Right atrium auricular region (tissue), 2 donors: ENCODE measurements at regions not wholly inside any gene's neighbourhood (a gene's known extent, or its start where the extent isn't known, plus 50 kb on each side); places are given as distances from the start of the nearest gene placed in this dataset.

ENCODE experiments used
- DNase-seq: peaks from one replicate; pipeline ENCODE4 v3.0.0-alpha.2; 2019; ENCODE audit warnings: low spot score
- H3K27ac ChIP-seq, 2 donors: fragments of 200-600 bp; sonication (generic); 1 replicate in 1 of 2; 2 replicates in 1 of 2; pipeline ENCODE4 v1.5.1; 2016 to 2019
- H3K27me3 ChIP-seq, 2 donors: fragments of 200-600 bp; sonication (generic); one replicate each; pipeline versions ENCODE4 v1.5.1 to v1.6.0; 2017 to 2019
- H3K36me3 ChIP-seq: fragments of 200-600 bp; sonication (generic); one replicate; pipeline ENCODE4 v1.5.1; 2016
- H3K4me1 ChIP-seq, 2 donors: fragments of 200-600 bp; sonication (generic); one replicate each; pipeline versions ENCODE4 v1.5.1 to v1.6.0; 2017 to 2019
- H3K4me3 ChIP-seq, 2 donors: fragments of 200-600 bp; sonication (generic); 1 replicate in 1 of 2; 2 replicates in 1 of 2; pipeline ENCODE4 v1.5.1; 2017 to 2019; ENCODE audit warnings: mild to moderate bottlenecking in 1 of 2, moderate library complexity in 1 of 2
- H3K9me3 ChIP-seq, 2 donors: fragments of 200-600 bp; sonication (generic); one replicate each; pipeline ENCODE4 v1.5.1; 2019
- CTCF ChIP-seq, 2 donors: fragments of 200-600 bp; sonication (generic); IDR thresholded peaks; one replicate each; pipeline ENCODE4 v1.5.1; 2019; ENCODE audit warnings: antibody characterized with exemption in 2 of 2

DNA sequence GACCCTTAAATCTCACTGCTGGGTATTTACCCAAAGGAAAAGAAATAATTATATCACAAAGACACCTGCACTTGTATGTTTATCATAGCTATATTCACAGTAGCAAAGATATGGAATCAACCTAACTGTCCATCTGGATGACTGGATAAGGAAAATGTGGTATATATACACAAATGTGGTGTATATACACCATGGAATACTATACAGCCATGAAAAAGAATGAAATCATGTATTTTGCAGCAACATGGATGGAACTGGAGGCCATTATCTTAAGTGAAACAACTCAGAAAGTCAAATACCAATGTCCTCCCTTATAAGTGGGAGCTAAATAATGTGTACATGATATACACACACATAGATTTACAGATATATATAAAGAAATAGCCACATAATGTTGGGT, 168.2 kb downstream of the SH2D4B start:
- H3K36me3 ChIP-seq = no peaks in the 10 kb centered on the region
- no peaks in the 10 kb centered on the region for H3K9me3 ChIP-seq
- no peak overlapping the region for H3K4me3 ChIP-seq
- no peaks in the 10 kb centered on the region for H3K27me3 ChIP-seq
- H3K4me1 ChIP-seq = no peaks in the 10 kb centered on the region
- no peak overlapping the region for H3K27ac ChIP-seq
- no peak for DNase-seq
- TF ChIP-seq CTCF (IDR thresholded peaks at IDR 0.05) = no peak

DNA sequence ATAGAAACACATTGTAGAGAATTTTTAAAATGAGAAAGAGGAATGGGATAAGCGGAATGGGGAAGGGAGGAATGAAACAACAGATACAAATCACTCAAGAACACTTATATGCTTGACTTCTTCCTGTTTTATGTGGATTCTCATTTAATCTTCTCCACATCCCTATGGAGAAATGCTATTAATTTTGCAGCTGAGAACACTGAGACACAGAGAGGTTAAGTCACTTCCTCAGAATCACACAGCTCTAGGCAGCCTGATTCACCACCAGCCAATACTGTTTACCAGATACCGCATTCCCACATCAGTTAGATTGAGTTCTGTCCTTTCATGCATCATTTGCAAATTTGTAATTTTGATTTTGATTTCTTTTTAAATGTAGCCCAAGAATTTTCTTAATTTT, 170.5 kb downstream of the SH2D4B start:
- no peak for DNase-seq
- Histone ChIP-seq H3K27ac (no peak overlapping the region), H3K4me3 (no peak overlapping the region), H3K4me1 (no peaks in the 10 kb centered on the region), H3K9me3 (no peaks in the 10 kb centered on the region), H3K36me3 (no peaks in the 10 kb centered on the region), H3K27me3 (no peaks in the 10 kb centered on the region)
- no peak for TF ChIP-seq CTCF (IDR thresholded peaks at IDR 0.05)

DNA sequence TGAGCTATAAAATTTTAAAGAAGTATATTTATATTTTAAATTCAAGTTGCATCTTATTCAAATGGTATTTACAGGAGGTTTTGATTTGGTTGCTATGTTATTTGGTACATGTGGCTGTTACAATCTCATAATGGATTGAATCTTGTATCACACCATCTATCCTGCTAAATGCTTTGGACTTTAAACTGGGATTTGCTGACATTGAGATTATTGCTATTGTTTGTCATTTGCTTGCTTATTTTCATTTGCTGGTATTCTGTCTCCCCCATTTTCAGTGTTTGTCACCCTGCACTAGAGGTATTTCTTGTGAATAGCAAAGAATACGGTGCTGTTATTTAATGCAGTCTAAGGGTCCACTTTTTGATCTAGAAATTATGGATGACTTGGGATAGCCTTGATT, 171.1 kb downstream of the SH2D4B start:
- H3K27me3 ChIP-seq = no peaks in the 10 kb centered on the region
- no peak overlapping the region for H3K4me3 ChIP-seq
- no peaks in the 10 kb centered on the region for H3K4me1 ChIP-seq
- no peak for DNase-seq
- H3K9me3 ChIP-seq = no peaks in the 10 kb centered on the region
- no peaks in the 10 kb centered on the region for H3K36me3 ChIP-seq
- no peak overlapping the region for H3K27ac ChIP-seq
- TF ChIP-seq CTCF (IDR thresholded peaks at IDR 0.05) = no peak

DNA sequence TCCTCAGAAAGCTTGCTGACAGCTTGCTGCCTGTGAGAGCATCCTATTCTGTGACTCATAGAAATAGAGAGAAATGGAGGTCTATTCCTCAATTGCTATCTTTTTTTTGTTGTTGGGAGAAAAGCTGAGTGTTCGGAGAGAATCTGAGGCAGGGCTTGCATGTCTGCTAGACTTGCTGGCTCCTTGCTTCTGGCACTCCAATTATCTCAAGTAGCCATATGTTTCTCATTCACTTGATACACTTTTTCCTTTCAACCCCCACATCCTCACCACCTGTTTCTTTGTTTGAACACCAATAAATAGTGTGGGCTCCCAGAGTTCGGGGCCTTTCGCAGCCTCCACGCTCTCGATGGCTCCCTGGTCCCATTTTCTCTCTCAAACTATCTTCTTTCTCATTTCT, 172.2 kb downstream of the SH2D4B start:
- Histone ChIP-seq H3K27me3 (no peaks in the 10 kb centered on the region), H3K36me3 (no peaks in the 10 kb centered on the region), H3K9me3 (no peaks in the 10 kb centered on the region), H3K4me3 (no peak overlapping the region), H3K27ac (no peak overlapping the region), H3K4me1 (no peaks in the 10 kb centered on the region)
- TF ChIP-seq CTCF (IDR thresholded peaks at IDR 0.05) = no peak
- no peak for DNase-seq

DNA sequence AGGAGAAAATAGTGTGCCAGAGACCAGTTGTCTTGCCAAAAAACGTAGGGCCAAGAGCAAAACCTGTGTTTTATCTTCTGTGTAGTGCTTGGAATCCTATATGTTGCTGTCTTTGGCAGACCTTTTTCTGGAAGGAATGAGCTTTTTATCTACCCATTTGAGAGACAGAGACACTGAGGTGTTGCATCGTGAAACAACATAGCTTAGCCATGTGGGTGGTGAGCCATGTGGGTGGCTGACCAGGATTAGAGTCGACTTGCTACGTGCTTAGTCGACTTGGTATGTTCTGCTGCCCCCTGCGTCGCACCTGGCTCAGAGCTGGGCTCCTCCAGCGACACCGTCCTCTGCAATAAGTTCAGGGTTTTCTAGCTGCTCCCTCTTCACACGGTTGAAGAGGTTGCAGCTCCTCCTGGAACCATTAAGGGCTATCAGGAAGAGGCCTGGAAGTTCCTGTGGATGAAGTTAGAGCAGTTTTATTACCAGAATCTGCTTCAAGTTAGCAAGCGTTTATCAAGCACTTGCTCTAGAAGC, 175.8 kb downstream of the SH2D4B start:
- Histone ChIP-seq H3K36me3 (no peaks in the 10 kb centered on the region), H3K9me3 (no peaks in the 10 kb centered on the region), H3K4me1 (no peaks in the 10 kb centered on the region), H3K4me3 (no peak overlapping the region), H3K27me3 (no peaks in the 10 kb centered on the region), H3K27ac (no peak overlapping the region)
- peak; percentile 49 for DNase-seq
- no peak for TF ChIP-seq CTCF (IDR thresholded peaks at IDR 0.05)

DNA sequence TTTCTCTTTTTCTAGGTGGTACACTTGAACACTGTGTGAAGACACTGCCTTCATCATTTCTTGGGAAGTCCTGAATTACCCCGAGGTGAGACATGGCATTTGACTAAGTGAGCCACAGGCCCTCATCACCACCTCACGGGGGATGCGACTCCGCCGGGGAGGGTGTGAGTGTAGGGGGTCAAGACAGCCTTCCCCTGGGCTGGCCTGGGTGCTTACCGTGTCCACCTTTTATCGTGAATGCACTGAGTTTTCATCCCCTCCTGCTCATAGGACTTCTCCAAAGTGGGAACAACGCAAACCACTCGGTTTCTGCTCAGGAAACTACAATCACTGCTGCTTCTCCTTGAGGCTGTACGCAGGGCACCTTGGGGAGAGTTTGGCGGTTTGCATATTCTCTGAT, 176.9 kb downstream of the SH2D4B start:
- H3K27ac ChIP-seq = no peak overlapping the region
- no peaks in the 10 kb centered on the region for H3K4me1 ChIP-seq
- peak; percentile 50 for DNase-seq
- H3K4me3 ChIP-seq = no peak overlapping the region
- H3K9me3 ChIP-seq = no peaks in the 10 kb centered on the region
- no peaks in the 10 kb centered on the region for H3K36me3 ChIP-seq
- no peaks in the 10 kb centered on the region for H3K27me3 ChIP-seq
- TF ChIP-seq CTCF (IDR thresholded peaks at IDR 0.05) = no peak
